Heart right ventricle (tissue), 16 donors: ENCODE measurements at regions not wholly inside any gene's neighbourhood (a gene's known extent, or its start where the extent isn't known, plus 50 kb on each side); places are given as distances from the start of the nearest gene placed in this dataset.

Experiments
- ATAC-seq, 8 donors: fragments of 200-7000 bp; cut with Tn5 transposase; one replicate each; pipeline ENCODE4 v1.9.1; 2020; ENCODE audit warnings: mild to moderate bottlenecking in 8 of 8, moderate library complexity in 8 of 8, moderate number of reproducible peaks in 1 of 8
- DNase-seq, 2 donors: peaks; one replicate each; pipeline ENCODE4 v3.0.0-alpha.2; 2020
- H3K27ac ChIP-seq, 10 donors: fragments of 200-600 bp; sonication (generic) in 2 of 10; one replicate each; pipeline versions ENCODE4 v1.5.0 to v1.8.0; 2020 to 2022; ENCODE audit warnings: mild to moderate bottlenecking in 3 of 10
- H3K27me3 ChIP-seq, 7 donors: fragments of 200-600 bp; one replicate each; pipeline ENCODE4 v1.8.0; 2021 to 2022; ENCODE audit warnings: mild to moderate bottlenecking in 2 of 7
- H3K36me3 ChIP-seq, 9 donors: fragments of 200-600 bp; sonication (generic) in 1 of 9; one replicate each; pipeline versions ENCODE4 v1.5.0 to v1.8.0; 2020 to 2022; ENCODE audit warnings: mild to moderate bottlenecking in 2 of 9
- H3K4me1 ChIP-seq, 9 donors: fragments of 200-600 bp; sonication (generic) in 1 of 9; one replicate each; pipeline versions ENCODE4 v1.5.0 to v1.8.0; 2020 to 2022; ENCODE audit warnings: mild to moderate bottlenecking in 4 of 9
- H3K4me3 ChIP-seq, 10 donors: fragments of 200-600 bp; sonication (generic) in 2 of 10; one replicate each; pipeline versions ENCODE4 v1.5.0 to v1.8.0; 2020 to 2022; ENCODE audit warnings: mild to moderate bottlenecking in 7 of 10, moderate library complexity in 2 of 10
- H3K9me3 ChIP-seq, 11 donors: fragments of 200-600 bp in 10 of 11; sonication (generic) in 2 of 11; one replicate each; pipeline versions ENCODE4 v1.5.0 to v1.8.0; 2013 to 2022; ENCODE audit warnings: mild to moderate bottlenecking in 2 of 11, control low read depth in 1 of 11, moderate library complexity in 1 of 11
- CTCF ChIP-seq, 9 donors: fragments of 200-600 bp; sonication (generic) in 2 of 9; IDR thresholded peaks; one replicate each; pipeline versions ENCODE4 v1.5.0 to v1.8.0; 2021 to 2022; ENCODE audit warnings: antibody characterized with exemption in 9 of 9, mild to moderate bottlenecking in 5 of 9, moderate library complexity in 1 of 9
- WGBS, 2 donors: extraction: QIAGEN DNeasy Blood & Tissue Kit; methylation state at CpG; one replicate each; pipeline ENCODE4 v1.1.7; 2013; ENCODE audit warnings: inconsistent platforms in 1 of 2; 5-methylcytosine and 5-hydroxymethylcytosine counted together
- intact Hi-C, 10 donors: fragments of 100-400 bp; cut with DNase I; formaldehyde crosslinking; loops; one replicate each; pipeline versions ENCODE4 v1.11.1 to v1.14.2; 2022
- donor health status: Arrhythmogenic right ventricular cardiomyopathy.
- donor health status: ischemic (EF 13 %, LVEDD 7.1; RV severe dilation, severe dysfunction).
- donor health status: healthy with polysubstance abuse.
- donor health status: DM: no; HTN: yes; CAD: no.
- donor health status: DM: no; HTN: no; CAD: no.
- donor health status: ischemic (EF 25% LVEDD 6.9; RV normal size, moderate dysfunction).
- donor health status: ischemic (EF 25% LVEDD 5.7; RV mildly dilated, moderate dysfunction).
- donor health status: healthy.
- donor health status: DM: yes; HTN: yes; CAD: no.
- donor health status: Ischemic cardiomyopathy.
- donor health status: ischemic (EF 35%, LVEDD 5.7; RV mildly dilated, moderate dysfunction).
- donor health status: nonischemic (EF 11% LVEDD 7.7; RV severe dilation, severe dysfunction).
- donor health status: DM: yes; HTN: yes; CAD: no.
- donor health status: PGD.
- donor health status: ischemic (EF 29% LVEDD 5.4; RV normal size, mild dysfunction).
- donor health status: nonischemic (EF 23%, LVEDD 6.1; RV moderate dilation, normal function).

- Histone ChIP-seq H3K4me1 (no peaks in the 10 kb centered on the region), H3K4me3 (no peak overlapping the region), H3K9me3 (peaks cover 0 to 19% (median 0%) of the 10 kb centered on the region in 11 donors), H3K27ac (no peak overlapping the region), H3K27me3 (no peaks in the 10 kb centered on the region), H3K36me3 (no peaks in the 10 kb centered on the region)
- DNase-seq, result no peak
- intact Hi-C loops, result no loop called here
- no peak for ATAC-seq
- TF ChIP-seq CTCF (IDR thresholded peaks at IDR 0.05), result no peak
- WGBS, 2 donors, result 53 to 64% methylated on average over 3 of the region's 3 CpGs
Observed at GRCh38 chr10:55897490-55897921, 463.6 kb downstream of the ZWINT start.

GRCh38 chr10:55892276-55892675, 468.8 kb downstream of the ZWINT start:
- no peak overlapping the region for H3K27ac ChIP-seq
- no peak overlapping the region for H3K4me3 ChIP-seq
- H3K9me3 ChIP-seq, result no peaks in the 10 kb centered on the region
- ATAC-seq (no peak), DNase-seq (no peak)
- intact Hi-C loops, result no loop called here
- no peaks in the 10 kb centered on the region for H3K4me1 ChIP-seq
- H3K36me3 ChIP-seq, result no peaks in the 10 kb centered on the region
- 63 to 71% methylated on average over 1 of the region's 1 CpG for WGBS, 2 donors
- no peak for TF ChIP-seq CTCF (IDR thresholded peaks at IDR 0.05)
- no peaks in the 10 kb centered on the region for H3K27me3 ChIP-seq

GRCh38 chr10:55881588-55881987, 479.5 kb downstream of the ZWINT start:
- ATAC-seq (no peak), DNase-seq (no peak)
- Histone ChIP-seq H3K27ac (no peak overlapping the region), H3K9me3 (peaks cover 0 to 28% (median 0%) of the 10 kb centered on the region in 11 donors), H3K36me3 (no peaks in the 10 kb centered on the region), H3K4me3 (no peak overlapping the region), H3K4me1 (no peaks in the 10 kb centered on the region), H3K27me3 (no peaks in the 10 kb centered on the region)
- intact Hi-C loops, result no loop called here
- TF ChIP-seq CTCF (IDR thresholded peaks at IDR 0.05), result no peak

GRCh38 chr10:55873485-55873884, 487.6 kb downstream of the ZWINT start:
- Histone ChIP-seq H3K27ac (no peak overlapping the region), H3K4me1 (no peaks in the 10 kb centered on the region), H3K9me3 (no peaks in the 10 kb centered on the region), H3K27me3 (no peaks in the 10 kb centered on the region), H3K36me3 (no peaks in the 10 kb centered on the region), H3K4me3 (no peak overlapping the region)
- 51 to 53% methylated on average over 2 of the region's 2 CpGs for WGBS, 2 donors
- intact Hi-C loops, result no loop called here
- no peak for TF ChIP-seq CTCF (IDR thresholded peaks at IDR 0.05)
- DNase-seq, result no peak
- ATAC-seq, result no peak

- no peak for ATAC-seq
- TF ChIP-seq CTCF (IDR thresholded peaks at IDR 0.05), result no peak
- DNase-seq, result no peak
- no peaks in the 10 kb centered on the region for H3K4me1 ChIP-seq
- 64% methylated on average over 1 of the region's 1 CpG for WGBS, 2 donors
- H3K4me3 ChIP-seq, result no peak overlapping the region
- H3K9me3 ChIP-seq, result no peaks in the 10 kb centered on the region
- H3K27me3 ChIP-seq, result no peaks in the 10 kb centered on the region
- no peaks in the 10 kb centered on the region for H3K36me3 ChIP-seq
- H3K27ac ChIP-seq, result no peak overlapping the region
- intact Hi-C loops, result no loop called here
Observed at GRCh38 chr10:55870186-55870585, 490.9 kb downstream of the ZWINT start.
